Fibroblast of skin of back (primary cell): ENCODE measurements at regions not wholly inside any gene's neighbourhood (a gene's known extent, or its start where the extent isn't known, plus 50 kb on each side); places are given as distances from the start of the nearest gene placed in this dataset.

Experiments used
- DNase-seq: peaks from one replicate; pipeline ENCODE4 v3.0.0-alpha.2; 2013

DNA sequence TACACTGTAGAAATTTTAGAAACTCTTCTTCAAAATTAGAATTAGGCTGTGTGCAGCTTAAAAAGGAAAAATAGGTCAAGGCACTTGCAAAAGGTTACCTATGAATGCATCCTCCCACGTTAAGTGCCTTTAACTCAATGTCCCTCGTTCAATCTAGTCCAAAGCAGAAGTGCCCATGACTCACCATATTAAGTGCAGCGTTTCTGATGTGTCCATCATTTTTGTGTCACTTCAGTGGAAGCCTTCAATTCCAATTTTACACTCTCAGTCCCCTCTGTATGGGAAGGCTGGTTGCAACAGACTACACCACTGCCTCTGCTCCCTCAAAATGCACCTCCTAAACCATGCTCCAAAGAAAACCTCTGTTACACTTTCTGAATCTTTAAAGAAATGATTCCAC lies 53.4 kb downstream of the FOXB1 start:
- no peak for DNase-seq

DNA sequence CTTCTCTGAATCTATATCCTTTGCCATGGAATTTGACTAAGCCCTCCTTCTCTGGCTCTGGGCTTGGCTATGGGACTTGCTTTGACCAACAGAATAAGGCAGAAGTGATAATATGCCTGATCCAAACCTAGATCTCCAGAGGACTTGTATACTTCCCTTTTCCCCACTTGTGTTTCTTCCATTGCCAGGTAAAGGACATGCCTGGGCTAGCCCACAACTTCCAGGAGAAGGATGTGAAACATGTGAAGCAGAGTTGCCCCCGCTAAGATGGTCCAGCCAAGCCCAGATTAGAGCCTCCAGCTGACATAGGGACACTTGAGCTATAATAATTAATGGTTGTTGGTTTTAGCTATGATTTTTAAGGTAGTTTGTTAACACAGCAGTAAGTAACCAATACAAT lies 55.1 kb downstream of the FOXB1 start:
- no peak for DNase-seq

- DNase-seq = no peak
These were observed 57.6 kb downstream of the FOXB1 start for GRCh38 chr15:60061758-60062157.

GRCh38 chr15:60062826-60063225 lies 58.7 kb downstream of the FOXB1 start:
- peak; percentile 24 for DNase-seq

DNA sequence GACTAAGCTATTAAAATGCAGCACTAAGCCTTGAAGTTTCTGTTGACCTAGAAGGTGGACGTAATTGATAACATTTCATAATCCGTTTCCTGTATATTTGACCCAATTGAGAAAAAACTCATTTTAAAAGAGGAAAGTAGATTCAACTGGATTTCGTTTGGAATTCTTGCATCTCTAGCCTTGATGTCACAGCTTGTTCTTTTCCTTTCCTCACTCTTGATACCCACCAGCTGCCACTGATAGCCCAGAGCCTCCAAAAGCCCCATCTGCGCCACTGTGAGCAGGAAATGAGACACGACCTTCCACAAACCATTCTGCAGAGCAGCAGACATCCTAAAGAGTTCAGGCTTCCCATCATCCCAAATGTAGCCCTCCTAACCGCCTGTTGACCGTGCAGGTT lies 61.8 kb downstream of the FOXB1 start:
- no peak for DNase-seq

- peak; percentile 96 for DNase-seq
These were observed 66.9 kb downstream of the FOXB1 start for GRCh38 chr15:60070838-60071493.

GRCh38 chr15:60072826-60073465 lies 68.8 kb downstream of the FOXB1 start:
- DNase-seq = peak; percentile 69

DNA sequence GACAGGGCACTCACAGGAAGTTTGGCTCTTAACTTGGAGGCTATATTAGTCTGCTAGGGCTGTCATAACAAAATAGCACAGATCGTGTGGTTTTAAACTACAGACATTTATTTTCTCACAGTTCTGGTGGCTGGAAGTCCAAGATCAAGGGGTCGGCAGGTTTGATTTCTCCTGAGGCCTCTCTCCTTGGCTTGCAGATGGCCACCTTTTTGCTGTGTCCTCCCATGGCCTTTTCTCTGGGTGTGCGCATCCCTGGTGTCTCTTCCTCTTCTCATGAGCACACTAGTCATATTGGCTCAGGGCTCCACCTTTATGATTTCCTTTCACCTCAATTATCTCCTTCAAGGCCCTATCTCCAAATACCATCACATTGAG lies 69.3 kb downstream of the FOXB1 start:
- no peak for DNase-seq

- peak; percentile 71 for DNase-seq
These were observed 70.2 kb downstream of the FOXB1 start for GRCh38 chr15:60074181-60074885.

DNA sequence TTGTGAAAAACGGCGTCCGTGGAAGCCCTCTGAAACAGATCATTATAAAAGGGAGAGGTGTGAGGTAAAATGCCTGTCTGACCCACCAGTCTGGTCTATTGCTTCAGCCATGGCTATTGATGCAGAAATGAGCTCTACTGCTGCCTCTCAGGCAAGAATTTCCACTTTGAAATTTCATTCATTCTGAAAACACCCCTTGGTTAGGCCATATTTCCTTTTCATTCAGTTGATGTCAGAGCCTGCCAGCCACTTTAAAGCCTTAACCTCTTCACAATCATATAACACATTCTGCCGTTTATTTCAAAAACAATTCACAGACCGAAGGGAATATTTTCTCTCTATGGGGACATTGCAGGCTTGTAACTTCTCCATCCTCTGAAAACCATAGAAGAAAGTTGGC lies 71.9 kb downstream of the FOXB1 start:
- DNase-seq = no peak

- DNase-seq = no peak
These were observed 72.6 kb downstream of the FOXB1 start for GRCh38 chr15:60076582-60077276.

- no peak for DNase-seq
These were observed 73.7 kb downstream of the FOXB1 start for GRCh38 chr15:60077581-60078359.

GRCh38 chr15:60079210-60079609 lies 75.1 kb downstream of the FOXB1 start:
- no peak for DNase-seq

DNA sequence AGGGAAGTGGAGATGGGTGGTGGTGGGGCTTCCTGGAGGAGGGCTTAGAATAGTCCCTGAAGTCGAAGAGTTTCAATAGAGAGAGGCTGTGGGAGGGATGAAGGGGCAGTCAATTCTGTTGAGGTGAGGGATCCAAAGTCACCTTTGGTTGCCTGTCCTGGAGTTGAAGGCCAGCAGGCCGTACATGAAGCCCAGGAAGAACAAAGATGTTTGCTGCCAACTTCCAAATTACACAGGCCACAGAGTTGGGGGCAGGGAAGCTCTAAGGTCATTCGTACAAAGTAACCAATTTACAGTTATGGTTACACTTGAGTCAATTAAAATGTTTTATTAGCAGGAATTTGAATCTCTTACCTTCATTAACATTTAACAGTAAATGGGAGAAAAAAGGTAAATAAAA lies 77.9 kb downstream of the FOXB1 start:
- no peak for DNase-seq

DNA sequence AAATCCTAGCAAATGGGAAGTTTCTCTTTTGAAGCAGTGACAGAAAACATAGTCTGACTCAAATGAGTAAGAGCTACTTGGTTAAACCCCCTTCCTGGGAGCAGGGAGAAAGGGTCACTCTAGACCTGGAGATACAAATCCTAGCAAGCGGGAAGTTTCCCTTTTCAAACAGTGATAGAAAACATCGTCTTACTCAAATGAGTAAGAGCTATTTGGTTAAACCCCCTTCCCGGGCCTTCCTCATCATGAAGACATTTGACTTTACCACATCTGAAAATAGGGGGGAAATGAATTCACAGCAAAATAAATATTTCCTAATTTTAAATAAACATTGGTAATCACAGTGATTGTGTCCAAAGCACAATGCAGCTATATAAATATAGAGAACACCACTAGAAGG lies 79.2 kb downstream of the FOXB1 start:
- peak; percentile 58 for DNase-seq

DNA sequence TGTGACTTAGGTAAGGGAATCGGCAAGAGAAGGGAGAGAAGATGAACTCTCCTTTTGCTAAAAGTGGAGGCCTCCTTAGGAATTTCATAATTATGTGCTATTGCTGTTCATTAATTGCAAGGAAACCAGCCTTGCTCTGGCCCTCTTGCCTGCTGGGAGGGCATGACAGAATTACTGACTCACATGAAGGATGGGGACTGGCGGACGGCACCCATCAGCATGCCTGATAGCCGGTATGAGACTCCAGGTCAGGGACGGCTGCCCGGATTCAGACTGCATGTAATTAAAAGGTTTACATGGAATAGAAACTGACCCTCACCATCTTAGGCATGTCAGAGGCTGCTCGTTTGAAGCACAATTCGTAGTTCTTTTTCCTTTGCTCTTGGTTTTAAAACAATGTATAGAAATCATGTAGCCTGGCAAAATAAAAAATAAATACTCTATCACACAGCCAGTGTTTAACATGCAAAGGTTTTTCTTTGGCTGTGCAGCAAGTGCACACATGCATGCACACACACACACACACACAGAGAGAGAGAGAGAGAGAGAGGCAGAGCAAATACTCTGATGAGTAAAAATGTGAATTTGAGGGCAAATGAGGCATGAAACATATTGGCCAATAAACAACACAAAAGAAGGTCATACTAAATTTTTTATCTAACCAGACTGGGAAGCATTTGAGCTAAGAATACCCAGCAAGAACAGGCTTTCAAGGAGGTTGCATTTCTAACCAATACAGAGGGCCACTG lies 82.7 kb downstream of the FOXB1 start:
- DNase-seq = no peak

- no peak for DNase-seq
These were observed 83.5 kb downstream of the FOXB1 start for GRCh38 chr15:60087561-60087960.

GRCh38 chr15:60090747-60091146 lies 86.6 kb downstream of the FOXB1 start:
- DNase-seq = no peak

- peak; percentile 59 for DNase-seq
These were observed 87.0 kb downstream of the FOXB1 start for GRCh38 chr15:60091157-60091556.

GRCh38 chr15:60091911-60092310 lies 87.8 kb downstream of the FOXB1 start:
- DNase-seq = no peak

GRCh38 chr15:60093273-60094067 lies 89.4 kb downstream of the FOXB1 start:
- DNase-seq = no peak
